HEK293 (cell line): ENCODE measurements at regions not wholly inside any gene's neighbourhood (a gene's known extent, or its start where the extent isn't known, plus 50 kb on each side); places are given as distances from the start of the nearest gene placed in this dataset.

Source experiments
- CTCF ChIA-PET: fragments of 350-600 bp; formaldehyde crosslinking; extraction: SDS; loops from one replicate; lab custom pipeline; 2021; ENCODE audit warnings: antibody characterized with exemption; lab: Yijun Ruan, JAX
- POLR2A ChIA-PET: fragments of 300-600 bp; formaldehyde crosslinking; extraction: SDS; loops from one replicate; lab custom pipeline; 2020; ENCODE audit warnings: antibody characterized with exemption, inconsistent platforms; lab: Yijun Ruan, JAX
- H3K27ac ChIP-seq: fragments of 200-500 bp; sonication (Bioruptor generic); 2 replicates; pipeline ENCODE4 v1.5.1; 2014; ENCODE audit warnings: low read depth, low read length, control low read depth, inconsistent platforms; ENCODE audit errors: extremely low read depth
- H3K36me3 ChIP-seq, 2 experiments: fragments of 200-500 bp in 1 of 2; sonication (Bioruptor generic) in 1 of 2; 1 replicate in 1 of 2; 2 replicates in 1 of 2; pipeline ENCODE4 v1.5.1; 2014 to 2017; ENCODE audit warnings: inconsistent platforms in 2 of 2, low read length in 2 of 2; ENCODE audit not compliant: control insufficient read depth in 2 of 2, insufficient read depth in 1 of 2
- H3K4me1 ChIP-seq: fragments of 200-500 bp; sonication (Bioruptor generic); 2 replicates; pipeline ENCODE4 v1.5.1; 2014; ENCODE audit warnings: mild to moderate bottlenecking, low read length, inconsistent platforms; ENCODE audit not compliant: control insufficient read depth, insufficient read depth
- H3K4me3 ChIP-seq: 2 replicates; pipeline ENCODE4 v1.5.1; 2011; ENCODE audit warnings: low read depth, mild to moderate bottlenecking, control low read depth, low read length, moderate library complexity
- H3K9me3 ChIP-seq: fragments of 200-500 bp; sonication (Bioruptor generic); 2 replicates; pipeline ENCODE4 v1.5.1; 2014; ENCODE audit warnings: low read depth, low read length, inconsistent platforms; ENCODE audit not compliant: control insufficient read depth, insufficient read depth
- BCL11A ChIP-seq: fragments of 450-650 bp; formaldehyde crosslinking; IDR thresholded peaks from 2 replicates; pipeline ENCODE4 v1.5.1; 2016; ENCODE audit warnings: low read depth, missing biosample characterization, missing genetic modification characterization
- EGR2 ChIP-seq: fragments of 450-650 bp; formaldehyde crosslinking; IDR thresholded peaks from 2 replicates; pipeline ENCODE4 v1.5.1; 2016; ENCODE audit warnings: low read depth, missing biosample characterization, missing genetic modification characterization
- GLI2 ChIP-seq: fragments of 450-650 bp; formaldehyde crosslinking; IDR thresholded peaks from 2 replicates; pipeline ENCODE4; 2017; ENCODE audit warnings: missing biosample characterization, missing genetic modification characterization, low read depth, borderline replicate concordance
- PRDM1 ChIP-seq: fragments of 450-650 bp; formaldehyde crosslinking; IDR thresholded peaks from 2 replicates; pipeline ENCODE4; 2016; ENCODE audit warnings: missing biosample characterization, missing genetic modification characterization
- RBAK ChIP-seq: fragments of 450-650 bp; formaldehyde crosslinking; IDR thresholded peaks from 2 replicates; pipeline ENCODE4 v1.5.1; 2016; ENCODE audit warnings: missing biosample characterization, missing genetic modification characterization
- REPIN1 ChIP-seq: fragments of 450-650 bp; formaldehyde crosslinking; IDR thresholded peaks from 2 replicates; pipeline ENCODE4 v1.5.1; 2017; ENCODE audit warnings: missing biosample characterization, missing genetic modification characterization, low read depth
- SP3 ChIP-seq: fragments of 450-650 bp; formaldehyde crosslinking; IDR thresholded peaks from 2 replicates; pipeline ENCODE4 v1.5.1; 2016; ENCODE audit warnings: missing biosample characterization, missing genetic modification characterization
- ZBTB48 ChIP-seq: fragments of 450-650 bp; formaldehyde crosslinking; IDR thresholded peaks from 2 replicates; pipeline ENCODE4 v1.5.1; 2016; ENCODE audit warnings: missing biosample characterization, missing genetic modification characterization
- ZNF211 ChIP-seq: fragments of 450-650 bp; formaldehyde crosslinking; IDR thresholded peaks from 2 replicates; pipeline ENCODE4 v1.5.1; 2016; ENCODE audit warnings: low read depth, missing biosample characterization, missing genetic modification characterization
- ZNF223 ChIP-seq: fragments of 450-650 bp; formaldehyde crosslinking; IDR thresholded peaks from 2 replicates; pipeline ENCODE4 v1.5.1; 2016; ENCODE audit warnings: missing biosample characterization, missing genetic modification characterization
- ZNF350 ChIP-seq: fragments of 450-650 bp; formaldehyde crosslinking; IDR thresholded peaks from 2 replicates; pipeline ENCODE4 v1.5.0; 2017; ENCODE audit warnings: missing biosample characterization, mild to moderate bottlenecking, missing genetic modification characterization
- ZNF558 ChIP-seq: fragments of 450-650 bp; formaldehyde crosslinking; IDR thresholded peaks from 2 replicates; pipeline ENCODE4 v1.5.1; 2016; ENCODE audit warnings: missing biosample characterization, missing genetic modification characterization
- ZNF561 ChIP-seq: fragments of 450-650 bp; IDR thresholded peaks from 2 replicates; pipeline ENCODE4 v1.5.1; 2018; ENCODE audit warnings: missing biosample characterization, missing genetic modification characterization, borderline replicate concordance
- ZNF585B ChIP-seq: fragments of 450-650 bp; formaldehyde crosslinking; IDR thresholded peaks from 2 replicates; pipeline ENCODE4 v1.5.1; 2016; ENCODE audit warnings: missing biosample characterization, missing genetic modification characterization
- ZNF623 ChIP-seq: fragments of 450-650 bp; formaldehyde crosslinking; IDR thresholded peaks from 2 replicates; pipeline ENCODE4 v1.5.1; 2016; ENCODE audit warnings: missing biosample characterization, missing genetic modification characterization
- ZNF670 ChIP-seq: fragments of 450-650 bp; formaldehyde crosslinking; IDR thresholded peaks from 2 replicates; pipeline ENCODE4 v1.5.1; 2016; ENCODE audit warnings: missing biosample characterization, missing genetic modification characterization, low read depth
- TF ChIP-seq, protein P1 (sequence below): fragments of 450-650 bp; formaldehyde crosslinking; IDR thresholded peaks from 2 replicates; pipeline ENCODE4 v1.5.1; 2016; ENCODE audit warnings: missing biosample characterization, missing genetic modification characterization
- TF ChIP-seq, protein P2 (sequence below): fragments of 450-650 bp; formaldehyde crosslinking; IDR thresholded peaks from 2 replicates; pipeline ENCODE4 v1.5.1; 2017; ENCODE audit warnings: missing biosample characterization, missing genetic modification characterization
- TF ChIP-seq, protein P3 (sequence below): fragments of 450-650 bp; formaldehyde crosslinking; IDR thresholded peaks from 2 replicates; pipeline ENCODE4 v1.5.1; 2016; ENCODE audit warnings: missing biosample characterization, missing genetic modification characterization, borderline replicate concordance
- TF ChIP-seq, protein P4 (sequence below): fragments of 450-650 bp; formaldehyde crosslinking; IDR thresholded peaks from 2 replicates; pipeline ENCODE4 v1.5.1; 2016; ENCODE audit warnings: missing biosample characterization, missing genetic modification characterization
- TF ChIP-seq, protein P5 (sequence below): fragments of 450-650 bp; formaldehyde crosslinking; IDR thresholded peaks from 2 replicates; pipeline ENCODE4 v1.5.1; 2016; ENCODE audit warnings: missing biosample characterization, missing genetic modification characterization
- TF ChIP-seq, protein P6 (sequence below): fragments of 450-650 bp; formaldehyde crosslinking; IDR thresholded peaks from 2 replicates; pipeline ENCODE4 v1.5.1; 2017; ENCODE audit warnings: missing biosample characterization, missing genetic modification characterization

DNA sequence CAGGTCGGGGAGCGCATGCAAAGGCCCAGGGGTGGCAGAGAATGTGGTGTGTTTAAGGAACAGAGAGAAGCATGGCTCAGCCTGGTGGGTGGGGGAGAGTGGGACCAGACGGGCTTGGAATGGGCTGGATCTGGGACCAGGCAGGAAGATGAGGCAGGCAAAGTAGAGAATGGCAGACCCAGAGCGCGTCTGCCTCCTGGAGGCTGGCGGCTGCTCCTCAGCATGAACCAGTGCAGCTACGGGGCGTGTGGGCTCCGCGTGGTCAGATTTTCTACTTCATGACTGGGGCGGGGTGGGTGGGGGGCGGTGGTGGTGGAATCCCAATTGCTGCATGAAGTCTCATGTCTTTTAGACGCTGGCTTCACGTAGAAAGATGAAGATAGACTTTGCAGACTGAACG, 135.6 kb downstream of the TFAP2C start:
- no peaks in the 10 kb centered on the region for H3K4me1 ChIP-seq
- no peaks in the 10 kb centered on the region for H3K9me3 ChIP-seq
- TF ChIP-seq ZNF623 (tag by site-specific recombination) (peak; percentile 47), ZNF558 (tag by site-specific recombination) (no peak)
- no peak overlapping the region for H3K27ac ChIP-seq
- no peak overlapping the region for H3K4me3 ChIP-seq
- POLR2A ChIA-PET, result no interaction called here
- H3K36me3 ChIP-seq, result no peaks in the 10 kb centered on the region
- CTCF ChIA-PET, result interaction anchor here (0.9 kb wide), 1 partner anchor 134 kb away, joined by 3 read pairs; no protein-coding TSS in a partner anchor

DNA sequence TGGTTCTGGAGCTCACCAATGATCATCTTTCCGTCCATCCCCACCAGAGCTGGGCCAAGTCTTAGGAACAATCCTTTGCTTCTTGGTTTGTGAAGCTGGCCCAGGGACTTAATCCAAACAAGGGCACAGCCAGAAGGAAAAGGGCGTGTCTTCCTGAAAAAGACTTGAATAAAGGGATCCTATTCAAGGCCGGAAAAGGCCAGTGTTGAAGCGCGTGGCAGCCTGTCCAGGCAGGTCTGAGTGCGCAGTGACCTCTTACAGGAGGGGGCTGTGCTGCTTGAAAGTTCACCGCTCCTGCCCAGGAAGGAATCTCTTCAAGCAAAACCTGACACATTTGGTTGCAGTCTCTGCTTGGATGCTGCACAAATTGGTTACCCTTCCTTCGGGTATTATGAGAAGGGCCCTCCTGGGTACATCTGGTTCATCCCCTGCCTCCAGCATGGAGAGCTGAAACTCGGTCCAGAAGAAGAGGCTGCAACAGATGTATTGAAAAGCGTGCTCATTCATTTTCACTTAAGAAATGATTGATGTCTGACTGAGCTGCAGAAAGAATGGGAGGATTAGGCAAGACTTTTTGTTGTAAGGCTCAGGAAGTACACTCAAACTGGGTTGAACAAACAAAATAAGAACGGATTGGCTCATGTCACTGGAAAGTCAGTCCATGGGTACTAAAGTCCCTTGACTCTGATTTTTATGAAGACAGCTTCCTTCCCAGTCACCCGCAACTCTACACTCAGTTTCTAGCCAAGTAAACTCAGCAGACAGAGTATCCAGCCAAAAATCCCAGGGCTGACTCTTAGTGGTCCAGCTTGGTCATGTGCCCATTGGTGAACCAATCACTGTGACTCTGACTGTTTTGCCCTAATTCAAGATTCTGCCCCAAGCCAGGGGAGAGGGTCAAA, 136.3 kb downstream of the TFAP2C start:
- CTCF ChIA-PET, result interaction anchor here (0.9 kb wide), 1 partner anchor 135 kb away, joined by 3 read pairs; no protein-coding TSS in a partner anchor
- Histone ChIP-seq H3K9me3 (no peaks in the 10 kb centered on the region), H3K27ac (no peak overlapping the region), H3K36me3 (no peaks in the 10 kb centered on the region), H3K4me3 (no peak overlapping the region), H3K4me1 (no peaks in the 10 kb centered on the region)
- POLR2A ChIA-PET, result no interaction called here
- TF ChIP-seq RBAK (tag by site-specific recombination) (no peak), ZBTB48 (tag by site-specific recombination) (no peak), ZNF223 (tag by site-specific recombination) (no peak), PRDM1 (no peak), ZNF585B (tag by site-specific recombination) (no peak), EGR2 (tag by site-specific recombination) (no peak), ZNF211 (tag by site-specific recombination) (no peak), REPIN1 (tag by site-specific recombination) (no peak), ZNF670 (tag by site-specific recombination) (no peak), BCL11A (no peak), GLI2 (no peak), ZNF561 (tag by site-specific recombination) (no peak), SP3 (tag by site-specific recombination) (no peak), ZNF350 (no peak)
- TF ChIP-seq, protein P1, sequence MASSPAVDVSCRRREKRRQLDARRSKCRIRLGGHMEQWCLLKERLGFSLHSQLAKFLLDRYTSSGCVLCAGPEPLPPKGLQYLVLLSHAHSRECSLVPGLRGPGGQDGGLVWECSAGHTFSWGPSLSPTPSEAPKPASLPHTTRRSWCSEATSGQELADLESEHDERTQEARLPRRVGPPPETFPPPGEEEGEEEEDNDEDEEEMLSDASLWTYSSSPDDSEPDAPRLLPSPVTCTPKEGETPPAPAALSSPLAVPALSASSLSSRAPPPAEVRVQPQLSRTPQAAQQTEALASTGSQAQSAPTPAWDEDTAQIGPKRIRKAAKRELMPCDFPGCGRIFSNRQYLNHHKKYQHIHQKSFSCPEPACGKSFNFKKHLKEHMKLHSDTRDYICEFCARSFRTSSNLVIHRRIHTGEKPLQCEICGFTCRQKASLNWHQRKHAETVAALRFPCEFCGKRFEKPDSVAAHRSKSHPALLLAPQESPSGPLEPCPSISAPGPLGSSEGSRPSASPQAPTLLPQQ (tag by site-specific recombination), result no peak
- TF ChIP-seq, protein P2, sequence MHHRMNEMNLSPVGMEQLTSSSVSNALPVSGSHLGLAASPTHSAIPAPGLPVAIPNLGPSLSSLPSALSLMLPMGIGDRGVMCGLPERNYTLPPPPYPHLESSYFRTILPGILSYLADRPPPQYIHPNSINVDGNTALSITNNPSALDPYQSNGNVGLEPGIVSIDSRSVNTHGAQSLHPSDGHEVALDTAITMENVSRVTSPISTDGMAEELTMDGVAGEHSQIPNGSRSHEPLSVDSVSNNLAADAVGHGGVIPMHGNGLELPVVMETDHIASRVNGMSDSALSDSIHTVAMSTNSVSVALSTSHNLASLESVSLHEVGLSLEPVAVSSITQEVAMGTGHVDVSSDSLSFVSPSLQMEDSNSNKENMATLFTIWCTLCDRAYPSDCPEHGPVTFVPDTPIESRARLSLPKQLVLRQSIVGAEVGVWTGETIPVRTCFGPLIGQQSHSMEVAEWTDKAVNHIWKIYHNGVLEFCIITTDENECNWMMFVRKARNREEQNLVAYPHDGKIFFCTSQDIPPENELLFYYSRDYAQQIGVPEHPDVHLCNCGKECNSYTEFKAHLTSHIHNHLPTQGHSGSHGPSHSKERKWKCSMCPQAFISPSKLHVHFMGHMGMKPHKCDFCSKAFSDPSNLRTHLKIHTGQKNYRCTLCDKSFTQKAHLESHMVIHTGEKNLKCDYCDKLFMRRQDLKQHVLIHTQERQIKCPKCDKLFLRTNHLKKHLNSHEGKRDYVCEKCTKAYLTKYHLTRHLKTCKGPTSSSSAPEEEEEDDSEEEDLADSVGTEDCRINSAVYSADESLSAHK, result no peak
- TF ChIP-seq, protein P3, sequence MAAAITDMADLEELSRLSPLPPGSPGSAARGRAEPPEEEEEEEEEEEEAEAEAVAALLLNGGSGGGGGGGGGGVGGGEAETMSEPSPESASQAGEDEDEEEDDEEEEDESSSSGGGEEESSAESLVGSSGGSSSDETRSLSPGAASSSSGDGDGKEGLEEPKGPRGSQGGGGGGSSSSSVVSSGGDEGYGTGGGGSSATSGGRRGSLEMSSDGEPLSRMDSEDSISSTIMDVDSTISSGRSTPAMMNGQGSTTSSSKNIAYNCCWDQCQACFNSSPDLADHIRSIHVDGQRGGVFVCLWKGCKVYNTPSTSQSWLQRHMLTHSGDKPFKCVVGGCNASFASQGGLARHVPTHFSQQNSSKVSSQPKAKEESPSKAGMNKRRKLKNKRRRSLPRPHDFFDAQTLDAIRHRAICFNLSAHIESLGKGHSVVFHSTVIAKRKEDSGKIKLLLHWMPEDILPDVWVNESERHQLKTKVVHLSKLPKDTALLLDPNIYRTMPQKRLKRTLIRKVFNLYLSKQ, result no peak
- TF ChIP-seq, protein P4, sequence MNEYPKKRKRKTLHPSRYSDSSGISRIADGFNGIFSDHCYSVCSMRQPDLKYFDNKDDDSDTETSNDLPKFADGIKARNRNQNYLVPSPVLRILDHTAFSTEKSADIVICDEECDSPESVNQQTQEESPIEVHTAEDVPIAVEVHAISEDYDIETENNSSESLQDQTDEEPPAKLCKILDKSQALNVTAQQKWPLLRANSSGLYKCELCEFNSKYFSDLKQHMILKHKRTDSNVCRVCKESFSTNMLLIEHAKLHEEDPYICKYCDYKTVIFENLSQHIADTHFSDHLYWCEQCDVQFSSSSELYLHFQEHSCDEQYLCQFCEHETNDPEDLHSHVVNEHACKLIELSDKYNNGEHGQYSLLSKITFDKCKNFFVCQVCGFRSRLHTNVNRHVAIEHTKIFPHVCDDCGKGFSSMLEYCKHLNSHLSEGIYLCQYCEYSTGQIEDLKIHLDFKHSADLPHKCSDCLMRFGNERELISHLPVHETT (tag by site-specific recombination), result no peak
- TF ChIP-seq, protein P5, sequence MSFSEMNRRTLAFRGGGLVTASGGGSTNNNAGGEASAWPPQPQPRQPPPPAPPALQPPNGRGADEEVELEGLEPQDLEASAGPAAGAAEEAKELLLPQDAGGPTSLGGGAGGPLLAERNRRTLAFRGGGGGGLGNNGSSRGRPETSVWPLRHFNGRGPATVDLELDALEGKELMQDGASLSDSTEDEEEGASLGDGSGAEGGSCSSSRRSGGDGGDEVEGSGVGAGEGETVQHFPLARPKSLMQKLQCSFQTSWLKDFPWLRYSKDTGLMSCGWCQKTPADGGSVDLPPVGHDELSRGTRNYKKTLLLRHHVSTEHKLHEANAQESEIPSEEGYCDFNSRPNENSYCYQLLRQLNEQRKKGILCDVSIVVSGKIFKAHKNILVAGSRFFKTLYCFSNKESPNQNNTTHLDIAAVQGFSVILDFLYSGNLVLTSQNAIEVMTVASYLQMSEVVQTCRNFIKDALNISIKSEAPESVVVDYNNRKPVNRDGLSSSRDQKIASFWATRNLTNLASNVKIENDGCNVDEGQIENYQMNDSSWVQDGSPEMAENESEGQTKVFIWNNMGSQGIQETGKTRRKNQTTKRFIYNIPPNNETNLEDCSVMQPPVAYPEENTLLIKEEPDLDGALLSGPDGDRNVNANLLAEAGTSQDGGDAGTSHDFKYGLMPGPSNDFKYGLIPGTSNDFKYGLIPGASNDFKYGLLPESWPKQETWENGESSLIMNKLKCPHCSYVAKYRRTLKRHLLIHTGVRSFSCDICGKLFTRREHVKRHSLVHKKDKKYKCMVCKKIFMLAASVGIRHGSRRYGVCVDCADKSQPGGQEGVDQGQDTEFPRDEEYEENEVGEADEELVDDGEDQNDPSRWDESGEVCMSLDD, result no peak
- TF ChIP-seq, protein P6, sequence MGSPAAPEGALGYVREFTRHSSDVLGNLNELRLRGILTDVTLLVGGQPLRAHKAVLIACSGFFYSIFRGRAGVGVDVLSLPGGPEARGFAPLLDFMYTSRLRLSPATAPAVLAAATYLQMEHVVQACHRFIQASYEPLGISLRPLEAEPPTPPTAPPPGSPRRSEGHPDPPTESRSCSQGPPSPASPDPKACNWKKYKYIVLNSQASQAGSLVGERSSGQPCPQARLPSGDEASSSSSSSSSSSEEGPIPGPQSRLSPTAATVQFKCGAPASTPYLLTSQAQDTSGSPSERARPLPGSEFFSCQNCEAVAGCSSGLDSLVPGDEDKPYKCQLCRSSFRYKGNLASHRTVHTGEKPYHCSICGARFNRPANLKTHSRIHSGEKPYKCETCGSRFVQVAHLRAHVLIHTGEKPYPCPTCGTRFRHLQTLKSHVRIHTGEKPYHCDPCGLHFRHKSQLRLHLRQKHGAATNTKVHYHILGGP (tag by site-specific recombination), result no peak
